Eye (tissue), 1 donor: ENCODE measurements at regions not wholly inside any gene's neighbourhood (a gene's known extent, or its start where the extent isn't known, plus 50 kb on each side); places are given as distances from the start of the nearest gene placed in this dataset.
A peak's percentile ranks its signal among the peaks of the same experiment; 100 is the strongest.

ENCODE experiments used
- DNase-seq: peaks from one replicate; pipeline ENCODE4 v3.0.0-alpha.2; 2015

DNA sequence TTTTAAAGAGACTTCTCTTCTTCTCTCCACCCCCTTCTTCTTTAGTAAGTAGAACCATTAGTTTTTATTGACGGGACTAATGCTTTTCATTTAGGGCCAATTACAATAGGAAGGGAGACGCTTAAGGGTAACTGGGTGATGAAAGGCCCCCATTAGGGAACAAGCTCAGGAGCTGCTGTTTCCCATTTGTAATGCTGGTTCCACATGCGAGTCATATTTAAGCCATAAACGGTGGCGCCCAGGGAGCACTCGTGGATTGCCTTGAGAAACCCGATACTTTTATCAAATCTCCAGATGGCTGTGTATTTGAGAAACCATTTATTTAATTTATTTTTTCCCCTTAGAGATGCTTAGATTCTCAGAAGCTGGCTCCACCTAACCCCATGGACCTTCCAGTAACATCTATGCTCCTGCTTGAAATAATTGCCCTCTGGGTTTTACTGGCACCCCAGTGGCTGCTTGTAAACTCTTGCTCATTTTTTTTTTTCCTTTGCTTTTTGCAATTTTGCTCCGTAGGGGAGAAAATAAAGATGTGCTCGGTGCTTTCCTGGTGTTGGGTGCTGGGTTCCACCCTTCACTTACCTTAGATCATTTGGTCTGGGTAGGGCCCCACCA is 124.2 kb upstream of the MSX1 start:
- DNase-seq = peak; percentile 6

- DNase-seq = no peak
Measured at GRCh38 chr4:4734425-4734824, 125.0 kb upstream of the MSX1 start.

DNA sequence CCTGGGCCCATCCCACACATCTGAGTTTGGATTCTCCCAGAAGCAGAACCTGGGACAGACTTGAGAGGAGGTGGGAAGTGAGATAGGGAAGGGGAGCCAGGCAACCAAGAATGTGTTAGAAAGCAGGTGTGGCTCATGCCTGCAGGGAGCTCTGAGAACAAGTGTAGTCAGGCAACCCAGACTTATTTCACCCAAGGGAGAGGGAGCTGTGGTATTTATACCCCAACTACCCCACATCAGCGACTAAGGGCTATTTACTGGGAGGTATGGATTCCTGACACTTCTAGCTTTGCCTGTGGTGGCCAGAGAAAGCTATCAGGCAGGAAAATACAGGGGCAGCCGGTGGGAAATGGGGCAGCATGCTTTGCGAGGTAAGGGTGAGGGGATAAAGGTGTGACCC is 125.8 kb upstream of the MSX1 start:
- DNase-seq = no peak

- DNase-seq = peak; percentile 59
Measured at GRCh38 chr4:4730249-4730648, 129.2 kb upstream of the MSX1 start.

- no peak for DNase-seq
Measured at GRCh38 chr4:4729206-4729605, 130.3 kb upstream of the MSX1 start.

DNA sequence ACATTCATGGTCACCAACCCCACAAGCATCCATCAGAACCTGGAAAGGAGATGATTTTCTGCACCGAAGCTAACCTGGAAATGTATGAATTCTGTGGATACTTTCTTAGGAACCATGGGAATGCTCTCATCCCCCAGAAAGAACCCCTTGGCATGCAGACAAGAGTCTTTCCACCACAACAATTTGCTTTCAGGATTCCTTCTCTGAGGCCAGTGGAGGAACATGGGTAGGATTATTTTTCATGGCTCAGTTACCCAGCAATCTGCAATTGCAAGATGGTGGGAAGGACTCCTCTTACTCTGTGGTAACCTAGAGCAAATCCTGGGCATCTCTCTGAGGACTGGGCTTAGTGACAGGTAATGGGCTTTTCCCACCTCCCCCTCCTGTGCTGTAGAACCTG is 131.9 kb upstream of the MSX1 start:
- no peak for DNase-seq

- DNase-seq = no peak
Measured at GRCh38 chr4:4726051-4726450, 133.4 kb upstream of the MSX1 start.

- no peak for DNase-seq
Measured at GRCh38 chr4:4724321-4724720, 135.1 kb upstream of the MSX1 start.

DNA sequence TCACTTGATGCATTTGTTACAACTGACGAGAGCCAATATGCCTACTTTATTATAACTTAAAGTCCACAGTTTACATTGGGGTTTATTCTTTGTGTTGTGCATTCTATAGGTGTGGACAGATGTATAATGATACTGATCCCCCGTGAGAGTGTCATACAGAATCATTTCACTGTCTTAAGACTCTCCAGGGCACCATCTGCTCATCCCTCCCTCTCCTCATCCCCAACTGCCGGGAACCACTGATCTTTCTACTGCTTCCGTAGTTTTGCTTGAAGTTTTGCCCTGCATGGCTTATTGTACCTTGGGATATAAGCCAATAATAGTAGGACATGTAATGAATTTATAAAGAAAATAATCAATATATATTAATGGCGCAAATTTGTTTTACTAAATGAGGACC is 137.8 kb upstream of the MSX1 start:
- no peak for DNase-seq

DNA sequence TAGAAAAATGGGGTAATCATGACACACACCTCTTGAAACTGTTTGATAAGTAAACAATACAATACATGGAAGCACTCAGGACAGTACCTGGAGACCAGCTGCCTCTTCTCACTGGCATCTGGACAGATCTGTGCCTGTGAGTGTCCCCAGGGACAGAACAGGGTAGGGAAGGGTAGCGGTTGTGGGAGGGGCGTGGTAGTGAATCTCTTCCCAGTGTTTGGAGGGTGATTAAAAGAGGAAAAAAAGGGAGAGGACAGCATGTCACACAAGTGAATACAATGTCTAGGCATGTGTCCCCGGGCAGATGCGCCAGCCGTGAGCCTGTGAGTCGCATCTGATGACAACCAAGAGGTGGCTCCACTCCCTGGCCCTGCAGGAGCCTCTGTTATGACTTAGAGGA is 138.8 kb upstream of the MSX1 start:
- no peak for DNase-seq

- no peak for DNase-seq
Measured at GRCh38 chr4:4719436-4719835, 140.0 kb upstream of the MSX1 start.

DNA sequence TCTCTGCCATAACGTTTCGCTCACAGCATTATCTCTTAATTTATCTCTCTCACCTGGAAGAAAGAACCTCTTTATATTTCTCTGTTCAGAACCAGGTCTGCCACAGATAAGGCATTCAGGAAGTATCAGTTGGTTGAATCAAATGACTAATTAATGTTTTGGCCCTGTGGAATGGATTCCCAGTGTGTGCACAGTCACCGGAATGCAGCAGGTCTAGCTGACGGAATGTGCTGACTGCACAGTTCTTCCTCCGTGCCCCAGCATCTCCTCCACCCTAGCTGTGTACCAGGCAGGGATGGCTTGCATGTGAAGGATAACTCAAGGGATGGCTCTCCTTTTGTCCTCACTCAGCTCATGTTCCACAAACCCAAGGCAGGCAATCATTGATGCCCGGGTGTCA is 141.8 kb upstream of the MSX1 start:
- DNase-seq = no peak

- DNase-seq = no peak
Measured at GRCh38 chr4:4714331-4714730, 145.1 kb upstream of the MSX1 start.

GRCh38 chr4:4712800-4713528 is 146.5 kb upstream of the MSX1 start:
- DNase-seq = no peak

DNA sequence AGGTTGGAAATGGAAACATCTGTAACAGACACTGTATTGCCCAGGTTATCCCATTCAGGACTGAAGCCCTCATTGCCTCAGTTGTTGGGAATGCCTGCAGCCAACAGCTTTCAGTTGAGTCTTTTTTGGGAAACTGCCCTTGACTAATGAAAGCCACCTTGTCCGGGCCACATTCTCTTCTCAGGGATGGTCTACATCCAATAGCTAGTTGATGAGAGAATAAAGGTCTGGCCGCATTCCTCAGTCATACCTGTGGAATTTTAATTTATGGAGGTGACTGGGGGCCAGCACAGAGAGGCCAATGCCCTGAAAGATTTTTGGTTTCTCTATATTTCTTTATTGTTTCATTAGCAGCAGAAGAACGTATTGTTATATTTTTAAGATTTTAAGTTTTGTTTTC is 147.6 kb upstream of the MSX1 start:
- no peak for DNase-seq

DNA sequence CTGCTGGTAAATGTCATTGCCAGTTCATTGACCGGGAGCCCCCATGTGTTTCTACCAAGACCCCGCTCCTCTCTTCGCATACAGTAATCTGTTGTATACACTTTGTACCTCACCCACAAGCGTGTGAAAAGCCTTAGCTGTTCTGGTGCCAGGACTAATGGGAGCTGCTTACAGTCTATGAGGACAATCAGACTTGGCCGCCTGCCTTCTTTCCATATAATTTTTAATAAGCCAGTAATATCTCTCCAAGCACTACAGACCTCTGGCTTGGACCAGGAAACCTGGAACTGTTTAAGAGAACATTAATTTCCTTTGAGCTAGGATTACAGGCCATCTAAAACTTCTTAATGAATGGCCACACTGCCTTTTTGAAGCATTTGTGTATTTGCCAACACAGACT is 149.7 kb upstream of the MSX1 start:
- no peak for DNase-seq

DNA sequence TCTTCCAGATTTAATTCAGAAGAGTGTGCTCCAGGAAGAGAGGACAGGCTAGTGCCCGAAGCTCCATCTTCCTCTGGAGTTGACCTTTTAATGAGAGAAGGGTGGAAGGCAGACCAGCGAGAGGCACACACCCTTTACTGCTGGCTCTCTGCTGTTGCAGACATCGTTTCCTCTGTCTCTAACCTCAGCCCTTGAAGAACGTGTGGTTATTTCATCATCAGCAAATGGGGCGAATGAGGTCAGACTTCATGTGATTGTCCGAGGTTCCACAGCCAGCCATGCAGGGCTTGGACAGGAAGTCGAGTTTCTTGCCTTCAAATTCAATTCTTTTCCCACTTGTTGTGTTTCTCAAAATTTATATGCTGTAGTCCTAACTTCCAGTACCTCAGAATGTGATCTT is 155.2 kb upstream of the MSX1 start:
- no peak for DNase-seq

DNA sequence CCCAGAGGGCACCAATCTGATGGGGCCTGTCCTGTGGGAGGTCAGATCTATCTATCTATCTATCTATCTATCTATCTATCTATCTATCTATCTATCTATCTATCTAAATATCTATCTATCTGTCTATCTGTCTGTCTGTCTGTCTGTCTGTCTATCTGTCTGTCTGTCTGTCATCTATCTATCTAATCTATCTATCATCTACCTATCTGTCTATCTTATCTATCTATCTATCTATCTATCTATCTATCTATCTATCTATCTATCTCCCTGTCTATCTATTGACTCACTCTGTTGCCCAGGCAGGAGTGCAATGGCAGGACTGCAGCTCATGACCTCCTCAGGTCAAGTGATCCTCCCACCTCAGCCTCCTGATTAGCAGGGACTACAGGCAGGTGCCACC is 155.7 kb upstream of the STX18 start:
- DNase-seq = no peak

GRCh38 chr4:4696530-4696929 is 154.7 kb upstream of the STX18 start:
- peak; percentile 95 for DNase-seq

- no peak for DNase-seq
Measured at GRCh38 chr4:4695497-4695896, 153.6 kb upstream of the STX18 start.

DNA sequence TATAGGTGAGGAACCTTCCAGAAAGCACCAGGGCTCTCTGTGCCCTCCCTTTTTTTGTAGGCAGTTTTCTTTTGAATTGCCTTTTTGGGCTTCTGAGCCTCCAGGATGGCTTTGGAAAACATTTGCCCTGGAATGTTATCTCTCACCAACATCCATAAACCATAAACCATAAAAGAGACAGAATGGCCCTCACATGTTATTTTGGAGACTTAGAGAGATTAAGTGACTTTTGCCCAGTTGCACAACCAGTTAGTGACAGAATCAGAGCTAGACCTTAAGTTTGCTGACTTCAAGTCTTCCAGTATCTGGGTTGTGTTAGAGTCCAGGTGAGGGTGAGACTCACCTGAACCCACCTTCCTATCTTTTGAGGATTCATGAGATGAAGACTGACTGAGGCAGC is 153.0 kb upstream of the STX18 start:
- no peak for DNase-seq

DNA sequence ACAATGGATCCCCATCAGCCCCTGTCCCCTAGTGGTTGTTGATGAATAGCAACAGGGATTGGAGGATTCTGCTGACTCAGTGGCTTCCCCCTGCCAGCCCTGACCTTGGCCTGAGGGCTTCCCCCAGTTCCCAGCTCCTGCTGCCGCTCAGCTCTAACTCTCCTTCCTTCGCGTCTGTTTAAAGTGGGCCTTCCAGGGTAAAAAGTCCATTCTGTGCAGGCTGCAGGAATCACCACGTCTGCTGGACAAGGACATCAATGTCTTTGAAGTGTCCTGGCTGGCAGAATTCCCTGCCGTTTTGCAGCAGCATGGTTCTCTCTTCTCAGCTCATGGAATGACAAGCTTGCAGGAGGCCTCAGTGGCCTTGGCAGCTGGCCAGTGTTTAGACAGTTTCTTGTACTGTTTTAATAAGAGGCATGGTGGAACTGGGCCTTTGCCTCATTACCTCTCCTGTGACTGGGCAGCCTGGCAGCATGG is 152.5 kb upstream of the STX18 start:
- peak; percentile 83 for DNase-seq

DNA sequence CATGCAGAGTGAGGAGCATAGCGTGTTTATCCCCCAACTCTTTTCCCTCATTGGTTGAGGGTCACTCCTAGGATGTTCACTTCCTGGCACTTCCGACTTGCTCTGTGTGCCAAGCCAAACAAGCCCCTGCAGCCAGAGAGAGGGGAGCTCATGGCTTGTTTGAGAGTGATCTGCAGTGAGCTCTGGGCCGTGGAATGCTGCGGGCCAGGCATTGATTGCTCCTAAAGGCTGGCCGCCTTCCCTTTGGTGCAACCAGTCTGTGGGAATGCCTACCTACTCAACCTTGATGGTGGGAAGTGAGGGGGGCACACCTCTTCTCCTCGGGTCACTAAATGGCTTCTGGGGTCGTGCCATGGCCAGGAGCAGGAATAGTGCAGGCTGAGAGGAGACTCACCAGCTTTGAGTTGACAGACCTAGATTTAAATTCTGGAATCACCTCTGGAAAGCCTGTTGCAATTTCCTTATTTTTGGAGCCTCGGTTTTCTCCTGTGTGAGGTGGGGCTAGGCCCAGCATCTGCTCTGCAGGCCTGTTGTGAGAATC is 152.0 kb upstream of the STX18 start:
- DNase-seq = no peak

DNA sequence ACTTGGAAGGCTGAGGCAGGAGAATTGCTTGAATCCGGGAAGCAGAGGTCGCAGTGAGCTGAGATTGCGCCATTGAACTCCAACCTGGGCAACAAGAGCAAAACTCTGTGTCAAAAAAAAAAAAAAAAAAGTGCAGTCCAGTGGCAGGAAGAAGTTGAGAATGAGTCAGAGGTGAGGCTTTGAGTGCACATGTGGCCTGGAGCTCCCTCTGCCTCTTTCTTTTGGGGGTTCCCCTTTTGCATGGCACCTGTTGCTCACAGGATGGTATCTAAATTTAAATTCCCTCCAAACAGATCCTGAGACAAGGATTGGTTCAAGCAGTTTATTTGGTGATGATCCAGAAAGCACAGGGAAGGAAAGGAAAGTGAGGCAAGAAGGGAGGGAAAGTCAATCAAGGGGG is 151.4 kb upstream of the STX18 start:
- DNase-seq = no peak

DNA sequence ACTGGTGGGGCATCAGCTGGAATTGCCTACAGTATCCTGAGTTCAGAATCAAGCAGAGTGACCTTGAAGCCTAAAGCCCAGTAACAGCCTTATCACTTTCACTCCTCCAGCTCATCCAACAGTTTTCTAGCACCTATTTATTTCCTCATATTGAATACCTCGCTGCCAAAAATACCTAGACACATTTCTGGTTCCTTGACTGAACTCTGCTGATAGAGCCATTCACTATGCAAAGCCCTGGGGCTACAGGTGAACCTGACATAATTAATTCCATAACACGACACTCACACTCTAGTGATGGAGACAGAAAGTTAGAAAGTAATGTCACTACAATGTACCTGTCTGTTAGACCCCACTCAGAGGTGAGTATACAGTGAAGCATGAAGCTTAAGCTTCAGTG is 149.0 kb upstream of the STX18 start:
- no peak for DNase-seq
